ENCODE measurements at regions not wholly inside any gene's neighbourhood (a gene's known extent, or its start where the extent isn't known, plus 50 kb on each side); places are given as distances from the start of the nearest gene placed in this dataset.

DNA sequence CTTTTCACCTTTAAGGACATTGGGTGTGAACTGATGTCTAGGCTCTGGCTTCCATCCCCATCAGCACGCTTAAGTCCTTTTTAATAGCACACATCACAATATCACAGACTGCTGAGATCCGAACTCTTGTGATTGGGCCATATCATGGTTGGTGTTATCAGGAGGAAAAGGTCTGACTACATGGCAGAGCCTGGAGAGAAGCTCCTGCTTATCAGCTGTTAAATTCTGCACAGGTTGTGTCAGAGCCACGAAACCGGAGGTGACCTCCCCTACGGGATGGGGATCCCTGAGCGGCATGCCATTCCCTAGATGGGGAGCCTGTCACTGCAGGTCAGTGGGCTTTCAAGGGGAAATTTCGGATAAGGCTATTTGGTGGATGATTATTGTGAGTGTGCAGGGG, 182.4 kb downstream of the INHBA start:
- TF ChIP-seq, protein P1, sequence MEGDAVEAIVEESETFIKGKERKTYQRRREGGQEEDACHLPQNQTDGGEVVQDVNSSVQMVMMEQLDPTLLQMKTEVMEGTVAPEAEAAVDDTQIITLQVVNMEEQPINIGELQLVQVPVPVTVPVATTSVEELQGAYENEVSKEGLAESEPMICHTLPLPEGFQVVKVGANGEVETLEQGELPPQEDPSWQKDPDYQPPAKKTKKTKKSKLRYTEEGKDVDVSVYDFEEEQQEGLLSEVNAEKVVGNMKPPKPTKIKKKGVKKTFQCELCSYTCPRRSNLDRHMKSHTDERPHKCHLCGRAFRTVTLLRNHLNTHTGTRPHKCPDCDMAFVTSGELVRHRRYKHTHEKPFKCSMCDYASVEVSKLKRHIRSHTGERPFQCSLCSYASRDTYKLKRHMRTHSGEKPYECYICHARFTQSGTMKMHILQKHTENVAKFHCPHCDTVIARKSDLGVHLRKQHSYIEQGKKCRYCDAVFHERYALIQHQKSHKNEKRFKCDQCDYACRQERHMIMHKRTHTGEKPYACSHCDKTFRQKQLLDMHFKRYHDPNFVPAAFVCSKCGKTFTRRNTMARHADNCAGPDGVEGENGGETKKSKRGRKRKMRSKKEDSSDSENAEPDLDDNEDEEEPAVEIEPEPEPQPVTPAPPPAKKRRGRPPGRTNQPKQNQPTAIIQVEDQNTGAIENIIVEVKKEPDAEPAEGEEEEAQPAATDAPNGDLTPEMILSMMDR (conservative IDR thresholded peaks at IDR 0.05; ENCODE audit: low read length) = no peak
- TF ChIP-seq EZH2phosphoT487 (IDR thresholded peaks at IDR 0.05; ENCODE audit: borderline replicate concordance) = no peak
